ENCODE measurements at regions not wholly inside any gene's neighbourhood (a gene's known extent, or its start where the extent isn't known, plus 50 kb on each side); places are given as distances from the start of the nearest gene placed in this dataset.

GRCh38 chr11:131275580-131275979, 94.8 kb upstream of the NTM start:
- TF ChIP-seq CTCF (conservative IDR thresholded peaks at IDR 0.05 in 1 of 2, IDR thresholded peaks at IDR 0.05 in 1 of 2; ENCODE audit: low read depth in 1 of 2, low read length in 2 of 2) (no peak), EZH2 (IDR thresholded peaks at IDR 0.05; ENCODE audit: low read length, missing control alignments) (no peak)
